Fibroblast of mammary gland (primary cell): ENCODE measurements at regions not wholly inside any gene's neighbourhood (a gene's known extent, or its start where the extent isn't known, plus 50 kb on each side); places are given as distances from the start of the nearest gene placed in this dataset.

ENCODE experiments used
- DNase-seq: peaks from one replicate; pipeline ENCODE4 v3.0.0-alpha.2; 2010; ENCODE audit warnings: low read depth
- H3K4me3 ChIP-seq: 2 replicates; pipeline ENCODE4 v1.5.1; 2011; ENCODE audit warnings: low read depth, mild to moderate bottlenecking, low read length, moderate library complexity; ENCODE audit not compliant: control insufficient read depth
- TF ChIP-seq, protein P1 (sequence below): conservative IDR thresholded peaks from 2 replicates; pipeline ENCODE4 v1.5.1; 2011; ENCODE audit warnings: low read depth, low read length, inconsistent platforms; ENCODE audit not compliant: control insufficient read depth, insufficient read depth

DNA sequence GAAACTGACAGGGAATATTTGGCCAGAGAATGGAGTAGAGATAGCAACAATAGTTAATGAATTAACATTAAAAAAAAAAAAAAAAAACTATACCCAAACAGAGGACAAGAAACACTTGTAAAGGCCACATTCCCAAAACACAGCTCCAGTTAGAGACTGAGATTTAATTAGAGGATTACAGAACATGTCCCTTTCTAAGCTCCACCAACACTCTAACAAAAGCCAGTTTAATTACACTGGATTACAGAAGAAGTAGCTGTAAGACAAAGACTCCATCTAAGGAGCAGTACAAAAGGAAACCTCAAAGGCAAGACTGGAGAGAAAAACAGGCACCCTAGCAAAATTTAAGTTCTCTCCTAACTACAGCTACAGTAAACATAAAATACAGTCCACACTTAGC is 1247.7 kb upstream of the AGA start:
- H3K4me3 ChIP-seq: no peak overlapping the region
- TF ChIP-seq, protein P1, sequence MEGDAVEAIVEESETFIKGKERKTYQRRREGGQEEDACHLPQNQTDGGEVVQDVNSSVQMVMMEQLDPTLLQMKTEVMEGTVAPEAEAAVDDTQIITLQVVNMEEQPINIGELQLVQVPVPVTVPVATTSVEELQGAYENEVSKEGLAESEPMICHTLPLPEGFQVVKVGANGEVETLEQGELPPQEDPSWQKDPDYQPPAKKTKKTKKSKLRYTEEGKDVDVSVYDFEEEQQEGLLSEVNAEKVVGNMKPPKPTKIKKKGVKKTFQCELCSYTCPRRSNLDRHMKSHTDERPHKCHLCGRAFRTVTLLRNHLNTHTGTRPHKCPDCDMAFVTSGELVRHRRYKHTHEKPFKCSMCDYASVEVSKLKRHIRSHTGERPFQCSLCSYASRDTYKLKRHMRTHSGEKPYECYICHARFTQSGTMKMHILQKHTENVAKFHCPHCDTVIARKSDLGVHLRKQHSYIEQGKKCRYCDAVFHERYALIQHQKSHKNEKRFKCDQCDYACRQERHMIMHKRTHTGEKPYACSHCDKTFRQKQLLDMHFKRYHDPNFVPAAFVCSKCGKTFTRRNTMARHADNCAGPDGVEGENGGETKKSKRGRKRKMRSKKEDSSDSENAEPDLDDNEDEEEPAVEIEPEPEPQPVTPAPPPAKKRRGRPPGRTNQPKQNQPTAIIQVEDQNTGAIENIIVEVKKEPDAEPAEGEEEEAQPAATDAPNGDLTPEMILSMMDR: no peak
- no peak for DNase-seq

DNA sequence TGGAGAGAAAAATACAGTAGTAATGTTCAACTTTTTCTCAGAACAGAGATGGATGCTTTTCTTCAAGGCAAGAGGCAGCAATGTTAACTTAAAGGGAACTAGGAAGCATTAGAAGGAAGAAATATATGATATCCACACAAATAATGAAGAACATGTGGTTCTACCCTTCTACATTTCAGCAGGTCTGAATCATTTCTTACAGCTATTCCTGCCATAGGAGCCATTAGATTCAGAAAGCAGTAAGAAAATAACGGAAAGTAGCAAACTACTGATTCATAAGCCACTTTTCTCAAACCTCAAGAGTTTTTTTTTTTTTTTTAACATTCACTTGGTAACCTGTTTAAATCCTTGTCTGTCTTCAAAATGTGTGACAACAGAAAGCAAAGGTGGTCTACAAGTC is 1251.6 kb upstream of the AGA start:
- no peak for DNase-seq
- TF ChIP-seq, protein P1: no peak

DNA sequence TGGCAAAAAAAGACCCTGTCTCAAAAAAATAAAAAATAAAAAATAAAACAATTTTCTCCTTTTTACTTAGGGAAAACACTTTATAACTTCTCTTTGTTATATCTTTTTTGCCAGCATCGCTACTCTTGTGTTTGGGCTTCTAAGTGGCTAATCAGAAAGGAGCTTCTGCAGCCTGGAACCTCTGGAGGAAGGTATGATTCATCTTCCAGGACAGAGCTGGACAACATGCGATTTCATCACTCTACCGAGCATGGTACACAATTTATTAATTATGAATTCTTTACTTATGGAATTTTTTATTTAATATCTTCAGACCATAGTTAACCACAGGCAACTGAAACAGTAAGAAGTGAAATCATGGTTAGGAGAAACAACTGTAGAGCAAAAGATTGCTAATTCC is 1254.3 kb upstream of the AGA start:
- TF ChIP-seq, protein P1: no peak
- H3K4me3 ChIP-seq: no peak overlapping the region
- no peak for DNase-seq

More for the DNA sequence above, 1251.6 kb upstream of the AGA start:
- H3K4me3 ChIP-seq: no peak overlapping the region

DNA sequence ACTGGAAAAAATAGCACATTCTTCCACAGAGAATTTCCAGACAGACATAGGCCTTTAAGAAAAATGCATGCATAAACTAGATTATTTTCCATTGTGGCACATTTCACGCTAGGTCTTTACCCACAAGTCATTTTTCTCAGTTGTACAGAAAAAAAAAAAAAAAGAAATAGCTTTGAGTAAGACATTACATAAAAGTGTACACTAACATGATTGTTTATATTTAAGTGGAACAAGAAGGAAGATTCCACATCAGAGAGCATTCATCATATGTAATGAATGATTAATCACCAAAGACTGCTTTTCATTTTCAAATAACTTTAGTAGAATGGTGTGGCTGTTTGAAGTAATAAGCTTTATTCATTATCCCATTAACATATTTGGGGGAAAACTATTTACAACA is 1270.2 kb upstream of the AGA start:
- DNase-seq: no peak
- TF ChIP-seq, protein P1: no peak
- no peak overlapping the region for H3K4me3 ChIP-seq

DNA sequence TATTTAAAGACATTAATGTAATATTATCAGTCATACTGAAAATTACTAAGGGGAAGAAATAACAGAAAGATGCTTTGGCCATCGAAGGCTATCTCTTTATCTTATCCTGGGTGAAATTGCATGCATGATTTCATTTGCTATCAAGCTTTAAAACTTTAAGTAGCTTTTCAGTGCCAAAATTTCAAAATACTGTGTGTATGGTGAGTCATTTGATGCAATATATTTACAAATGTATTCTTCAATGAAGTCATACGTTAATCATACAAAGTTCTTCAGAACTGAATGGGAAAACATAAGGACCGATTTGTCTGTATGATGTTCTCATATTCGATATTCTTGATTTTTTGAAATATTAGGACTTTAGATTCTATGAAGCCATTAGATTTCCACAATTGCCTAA is 1295.8 kb upstream of the AGA start:
- TF ChIP-seq, protein P1: no peak
- no peak for DNase-seq
- no peak overlapping the region for H3K4me3 ChIP-seq

DNA sequence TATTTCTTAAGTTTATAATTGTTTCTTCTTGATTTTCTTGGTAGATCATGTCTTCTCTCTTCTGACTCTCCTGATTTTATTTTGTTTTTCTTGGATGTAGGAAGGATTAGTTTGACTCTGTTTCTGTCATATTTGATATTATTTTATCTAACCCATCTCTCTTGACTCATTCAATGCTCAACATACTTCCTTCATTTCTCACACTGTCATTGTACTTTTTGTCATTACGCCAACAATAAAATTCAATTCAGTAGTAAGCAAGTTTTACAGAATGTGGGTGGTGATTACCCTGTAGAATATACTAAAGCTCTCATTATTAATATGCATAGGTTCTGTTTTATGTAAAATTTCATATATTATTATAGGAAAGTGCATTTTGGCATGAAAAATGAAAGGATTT is 1303.0 kb upstream of the AGA start:
- no peak for DNase-seq
- H3K4me3 ChIP-seq: no peak overlapping the region
- TF ChIP-seq, protein P1: no peak

DNA sequence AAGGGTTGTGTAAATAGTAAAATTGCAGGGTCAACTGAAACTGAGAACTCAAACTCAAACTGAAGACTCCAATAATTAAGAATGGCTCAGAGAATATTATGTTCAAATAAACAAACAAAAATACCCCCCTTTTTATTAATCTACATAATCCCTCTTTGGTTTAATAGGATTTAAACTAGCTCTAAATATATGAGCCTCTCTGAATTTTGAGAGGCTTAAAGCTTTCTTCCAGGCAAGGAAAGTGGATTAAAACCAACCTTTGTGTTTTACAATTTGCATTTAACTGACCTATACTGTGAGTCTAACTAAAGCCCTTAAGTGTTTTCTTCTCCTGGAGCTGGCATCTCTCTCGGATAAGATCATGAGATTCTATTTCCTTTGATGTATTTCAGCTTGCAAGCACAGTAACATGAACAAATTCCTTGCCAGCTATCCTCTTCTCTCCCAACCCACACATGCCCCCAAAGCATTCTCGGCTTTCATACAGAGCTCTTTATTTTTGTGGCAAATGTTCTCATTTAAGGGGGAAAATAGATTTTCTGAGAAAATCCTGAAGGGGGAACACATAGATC is 1310.8 kb upstream of the AGA start:
- DNase-seq: no peak
- TF ChIP-seq, protein P1: no peak
- H3K4me3 ChIP-seq: no peak overlapping the region
